Caco-2 (cell line): ENCODE measurements at regions not wholly inside any gene's neighbourhood (a gene's known extent, or its start where the extent isn't known, plus 50 kb on each side); places are given as distances from the start of the nearest gene placed in this dataset.

ENCODE experiments used
- BruUV-seq: library from RNA; stranded (reverse); fragments of 400-500 nt; replicated peaks from 2 replicates; lab custom pipeline; 2021; lab: Mats Ljungman, UMichigan
- CTCF ChIA-PET: fragments of 300-600 bp; sonication (Branson Sonifier 250); formaldehyde crosslinking; loops from one replicate; lab custom pipeline; 2022; ENCODE audit warnings: antibody characterized with exemption; lab: Charles Lee
- POLR2A ChIA-PET: fragments of 300-600 bp; sonication (Branson Sonifier 250); formaldehyde crosslinking; loops from one replicate; lab custom pipeline; 2022; ENCODE audit warnings: antibody characterized with exemption; lab: Charles Lee
- DNase-seq, 2 experiments: peaks; one replicate each; pipeline versions ENCODE4 v3.0.0 to v3.0.0-alpha.2; 2020 to 2022
- H3K27me3 ChIP-seq: replicated peaks from 2 replicates; pipeline ENCODE4 v1.6.0; 2011; ENCODE audit warnings: low read length; ENCODE audit not compliant: control insufficient read depth, insufficient read depth
- H3K36me3 ChIP-seq: 2 replicates; pipeline ENCODE4 v1.5.1; 2011; ENCODE audit warnings: low read length; ENCODE audit not compliant: control insufficient read depth, insufficient read depth
- H3K4me1 ChIP-seq: fragments of 250-450 bp; sonication (Bioruptor Pico); 2 replicates; pipeline ENCODE4 v1.5.1; 2020; ENCODE audit warnings: mild to moderate bottlenecking
- H3K4me3 ChIP-seq: 2 replicates; pipeline ENCODE4 v1.5.1; 2011; ENCODE audit warnings: low read depth, mild to moderate bottlenecking, control low read depth, low read length
- H3K9me3 ChIP-seq: fragments of 250-450 bp; sonication (Bioruptor Pico); 2 replicates; pipeline ENCODE4 v1.5.1; 2020; ENCODE audit warnings: mild to moderate bottlenecking, moderate library complexity
- H3K27ac Mint-ChIP-seq: one replicate; pipeline ENCODE4 v1.8.0; 2022; ENCODE audit warnings: mixed read lengths; ENCODE audit not compliant: unreplicated experiment
- H3K27me3 Mint-ChIP-seq: one replicate; pipeline ENCODE4 v1.8.0; 2022; ENCODE audit warnings: mixed read lengths; ENCODE audit not compliant: insufficient read depth, unreplicated experiment
- H3K36me3 Mint-ChIP-seq: one replicate; pipeline ENCODE4 v1.8.0; 2022; ENCODE audit warnings: mild to moderate bottlenecking, mixed read lengths; ENCODE audit not compliant: insufficient read depth, unreplicated experiment
- H3K4me1 Mint-ChIP-seq: one replicate; pipeline ENCODE4 v1.8.0; 2022; ENCODE audit warnings: low read depth, mixed read lengths; ENCODE audit not compliant: unreplicated experiment
- H3K4me3 Mint-ChIP-seq: one replicate; pipeline ENCODE4 v1.8.0; 2022; ENCODE audit warnings: mild to moderate bottlenecking, moderate library complexity, mixed read lengths; ENCODE audit not compliant: unreplicated experiment
- H3K9me3 Mint-ChIP-seq: one replicate; pipeline ENCODE4 v1.8.0; 2022; ENCODE audit warnings: mixed read lengths; ENCODE audit not compliant: unreplicated experiment
- CTCF ChIP-seq, 2 experiments: fragments of 200-600 bp in 1 of 2; IDR thresholded peaks; 1 replicate in 1 of 2; 2 replicates in 1 of 2; pipeline versions ENCODE4 v1.5.1 to v1.8.0; 2011 to 2022; ENCODE audit warnings: antibody characterized with exemption in 1 of 2, control low read depth in 1 of 2, inconsistent platforms in 1 of 2, low read depth in 1 of 2, low read length in 1 of 2, mild to moderate bottlenecking in 1 of 2, moderate library complexity in 1 of 2; ENCODE audit not compliant: insufficient read depth in 1 of 2, severe bottlenecking in 1 of 2, unreplicated experiment in 1 of 2
- intact Hi-C: fragments of 100-400 bp; cut with micrococcal nuclease; formaldehyde crosslinking; loops from one replicate; pipeline ENCODE4 v1.10.0; 2022; ENCODE audit not compliant: unreplicated experiment

DNA sequence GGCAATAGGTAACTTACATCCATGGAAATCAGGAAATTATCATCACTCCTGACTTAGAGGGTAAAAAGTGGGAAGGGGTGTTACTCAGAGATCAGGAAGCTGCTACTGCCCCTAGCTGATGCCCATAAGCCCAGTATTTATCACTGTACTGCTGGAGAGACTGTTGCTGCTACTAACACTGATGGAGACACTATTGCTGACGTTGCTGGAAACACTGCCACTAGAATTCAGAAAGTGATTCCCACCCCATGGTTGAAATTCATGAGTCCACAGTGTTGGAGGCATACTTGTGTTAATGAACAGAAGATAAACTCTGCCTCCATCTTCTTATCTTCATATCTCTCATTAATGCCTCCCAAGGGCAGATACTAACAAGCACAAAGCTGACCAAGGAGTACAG, 97.6 kb downstream of the MTX3 start:
- peaks cover 15% of the 10 kb centered on the region for H3K4me1 ChIP-seq
- intact Hi-C loops = no loop called here
- TF ChIP-seq CTCF (IDR thresholded peaks at IDR 0.05; ENCODE audit: insufficient read depth in 1 of 2, low read depth in 1 of 2, low read length in 1 of 2, severe bottlenecking in 1 of 2, unreplicated experiment in 1 of 2) = no peak
- Mint-ChIP-seq H3K9me3 (peaks cover 10% of the 10 kb centered on the region), H3K27ac (no peak overlapping the region), H3K4me1 (peaks cover 19% of the 10 kb centered on the region), H3K27me3 (no peaks in the 10 kb centered on the region), H3K4me3 (no peak overlapping the region), H3K36me3 (peaks cover 6% of the 10 kb centered on the region)
- H3K36me3 ChIP-seq = no peaks in the 10 kb centered on the region
- H3K9me3 ChIP-seq = 0 out of 2 replicates have a peak, but pooled peaks cover 3% of the 10 kb centered on the region
- H3K4me3 ChIP-seq = no peak overlapping the region
- CTCF ChIA-PET = no interaction called here
- no peak for DNase-seq
- POLR2A ChIA-PET = no interaction called here
- no peaks in the 10 kb centered on the region for H3K27me3 ChIP-seq
- BruUV-seq = no TSS peak

DNA sequence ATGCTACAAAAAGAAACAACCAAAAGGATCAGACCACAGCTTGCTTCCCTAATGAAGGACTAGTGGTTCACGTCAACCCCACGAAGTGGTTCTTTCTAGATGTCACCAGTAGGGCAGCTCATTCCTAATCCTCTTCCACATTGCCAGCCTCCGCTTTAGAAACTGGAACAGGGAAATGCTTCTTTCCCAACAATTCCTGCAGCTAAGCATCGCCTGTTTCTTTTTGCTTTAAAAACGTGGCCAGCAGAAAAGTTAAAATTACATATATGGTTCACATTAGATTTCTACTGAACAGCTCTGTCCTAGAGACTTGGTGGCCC, 100.2 kb downstream of the MTX3 start:
- H3K36me3 Mint-ChIP-seq = no peaks in the 10 kb centered on the region
- H3K4me1 Mint-ChIP-seq = peaks cover 12% of the 10 kb centered on the region
- peaks cover 10% of the 10 kb centered on the region for H3K9me3 Mint-ChIP-seq
- Histone ChIP-seq H3K4me3 (no peak overlapping the region), H3K27me3 (no peaks in the 10 kb centered on the region), H3K9me3 (no peaks in the 10 kb centered on the region), H3K36me3 (no peaks in the 10 kb centered on the region), H3K4me1 (peaks cover 4% of the 10 kb centered on the region; the same call in 1 of the 2 replicates)
- CTCF ChIA-PET = no interaction called here
- H3K27ac Mint-ChIP-seq = no peak overlapping the region
- no peak overlapping the region for H3K4me3 Mint-ChIP-seq
- no peaks in the 10 kb centered on the region for H3K27me3 Mint-ChIP-seq
- no TSS peak for BruUV-seq
- no peak for DNase-seq
- POLR2A ChIA-PET = no interaction called here
- no peak for TF ChIP-seq CTCF (IDR thresholded peaks at IDR 0.05; ENCODE audit: insufficient read depth in 1 of 2, low read depth in 1 of 2, low read length in 1 of 2, severe bottlenecking in 1 of 2, unreplicated experiment in 1 of 2)
- intact Hi-C loops = no loop called here

- no peak for TF ChIP-seq CTCF (IDR thresholded peaks at IDR 0.05; ENCODE audit: insufficient read depth in 1 of 2, low read depth in 1 of 2, low read length in 1 of 2, severe bottlenecking in 1 of 2, unreplicated experiment in 1 of 2)
- ChIA-PET CTCF (no interaction called here), POLR2A (no interaction called here)
- no peak for DNase-seq
- peaks cover 10% of the 10 kb centered on the region for H3K9me3 Mint-ChIP-seq
- intact Hi-C loops = no loop called here
- no peaks in the 10 kb centered on the region for H3K27me3 Mint-ChIP-seq
- H3K4me1 Mint-ChIP-seq = peaks cover 7% of the 10 kb centered on the region
- H3K4me3 ChIP-seq = no peak overlapping the region
- no peak overlapping the region for H3K27ac Mint-ChIP-seq
- no peaks in the 10 kb centered on the region for H3K4me1 ChIP-seq
- BruUV-seq = no TSS peak
- H3K27me3 ChIP-seq = no peaks in the 10 kb centered on the region
- no peak overlapping the region for H3K4me3 Mint-ChIP-seq
- H3K9me3 ChIP-seq = no peaks in the 10 kb centered on the region
- no peaks in the 10 kb centered on the region for H3K36me3 Mint-ChIP-seq
- no peaks in the 10 kb centered on the region for H3K36me3 ChIP-seq
Measured at GRCh38 chr5:79890119-79890929, 100.7 kb downstream of the MTX3 start.
